Ectodermal cell (in vitro differentiated cells): ENCODE measurements at regions not wholly inside any gene's neighbourhood (a gene's known extent, or its start where the extent isn't known, plus 50 kb on each side); places are given as distances from the start of the nearest gene placed in this dataset.

ENCODE experiments used
- H3K27ac ChIP-seq: 2 replicates; pipeline ENCODE4 v1.7.0; 2013; ENCODE audit warnings: mild to moderate bottlenecking, low read depth, low read length; ENCODE audit not compliant: insufficient read depth, poor library complexity, severe bottlenecking
- H3K27me3 ChIP-seq: 2 replicates; pipeline ENCODE4 v1.7.0; 2013; ENCODE audit warnings: mild to moderate bottlenecking, low read length; ENCODE audit not compliant: insufficient read depth, control insufficient read depth, poor library complexity, severe bottlenecking
- H3K36me3 ChIP-seq: one replicate; pipeline ENCODE4 v1.7.0; 2013; ENCODE audit warnings: low read length; ENCODE audit not compliant: control insufficient read depth, insufficient read depth
- H3K4me1 ChIP-seq: one replicate; pipeline ENCODE4 v1.7.0; 2013; ENCODE audit warnings: low read length; ENCODE audit not compliant: control insufficient read depth, insufficient read depth
- H3K4me3 ChIP-seq: 2 replicates; pipeline ENCODE4 v1.7.0; 2013; ENCODE audit warnings: low read depth, low read length, control low read depth; ENCODE audit not compliant: insufficient read depth
- H3K9me3 ChIP-seq: 2 replicates; pipeline ENCODE4 v1.7.0; 2013; ENCODE audit warnings: mild to moderate bottlenecking, low read length, moderate library complexity; ENCODE audit not compliant: control insufficient read depth
- WGBS, 2 experiments: methylation state at CpG; one replicate each; pipeline ENCODE4 v1.1.7; 2013; ENCODE audit warnings: missing lambda C conversion rate in 2 of 2; 5-methylcytosine and 5-hydroxymethylcytosine counted together

DNA sequence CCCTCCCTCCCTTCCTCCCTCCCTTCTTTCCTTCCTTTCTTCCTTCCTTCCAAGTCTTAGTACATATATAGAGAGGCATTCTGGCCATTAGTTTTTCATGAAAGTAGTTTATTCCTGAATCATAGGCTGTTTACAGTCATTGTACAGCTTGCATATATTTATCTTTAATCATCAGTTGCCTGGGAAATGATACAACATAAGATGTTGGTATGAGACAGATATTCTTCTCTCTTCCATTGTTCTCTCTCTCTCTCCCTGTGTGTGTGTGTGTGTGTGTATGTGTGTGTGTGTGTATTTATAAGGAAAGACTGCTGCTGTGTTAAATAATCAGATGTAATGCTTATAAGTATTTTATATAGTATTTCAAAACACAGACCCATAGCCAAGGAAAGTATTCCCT lies 289.8 kb upstream of the UBE2E3 start:
- Histone ChIP-seq H3K27ac (no peak overlapping the region), H3K27me3 (no peaks in the 10 kb centered on the region), H3K4me3 (no peak overlapping the region), H3K4me1 (no peaks in the 10 kb centered on the region), H3K36me3 (no peaks in the 10 kb centered on the region), H3K9me3 (no peaks in the 10 kb centered on the region)

DNA sequence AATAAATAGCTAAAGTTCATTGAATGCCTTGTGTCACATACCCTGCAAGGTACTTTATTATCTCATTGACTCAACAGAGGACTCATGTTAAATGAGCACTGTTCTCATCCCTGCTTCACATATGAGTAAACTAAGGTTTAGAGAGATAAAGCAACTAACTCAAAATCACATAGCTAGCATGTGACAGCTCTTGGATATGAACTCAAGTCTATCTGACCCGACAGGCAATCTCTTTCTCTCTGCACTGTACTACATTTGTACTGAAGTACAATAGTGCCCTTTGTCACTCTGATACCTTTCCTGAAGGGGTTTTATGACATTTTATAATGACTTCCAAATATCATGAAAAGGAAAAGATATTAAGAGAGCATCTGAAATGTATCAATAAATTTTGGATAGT lies 297.5 kb upstream of the UBE2E3 start:
- no peaks in the 10 kb centered on the region for H3K36me3 ChIP-seq
- no peak overlapping the region for H3K4me3 ChIP-seq
- H3K27ac ChIP-seq = no peak overlapping the region
- peaks cover 9% of the 10 kb centered on the region for H3K4me1 ChIP-seq
- H3K27me3 ChIP-seq = no peaks in the 10 kb centered on the region
- no peaks in the 10 kb centered on the region for H3K9me3 ChIP-seq
- WGBS, 2 experiments = 91 to 100% methylated on average over 1 of the region's 1 CpG

DNA sequence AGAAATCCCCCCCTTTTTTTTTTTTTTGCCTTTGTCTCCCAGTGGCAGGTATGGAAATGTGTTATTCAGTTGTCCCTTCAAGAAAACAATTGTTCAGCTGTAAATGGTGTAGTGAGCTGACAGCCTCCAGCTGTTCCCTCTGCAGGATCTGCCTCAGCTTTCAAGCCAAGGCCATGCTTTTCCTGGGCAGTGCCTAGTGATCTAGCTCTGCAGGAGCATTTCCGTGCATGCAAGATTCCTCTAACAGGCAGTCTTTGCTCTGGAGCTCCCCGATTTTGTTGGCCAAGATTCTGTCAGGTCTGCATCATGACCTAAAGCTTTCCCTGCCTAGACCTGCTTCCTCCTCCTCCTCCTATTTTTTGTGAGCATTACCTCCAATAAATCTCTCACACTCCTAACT lies 300.7 kb upstream of the UBE2E3 start:
- WGBS, 2 experiments = 0 to 3% methylated on average over 2 of the region's 2 CpGs
- H3K27me3 ChIP-seq = no peaks in the 10 kb centered on the region
- H3K27ac ChIP-seq = no peak overlapping the region
- no peaks in the 10 kb centered on the region for H3K36me3 ChIP-seq
- no peak overlapping the region for H3K4me3 ChIP-seq
- H3K4me1 ChIP-seq = peaks cover 9% of the 10 kb centered on the region
- H3K9me3 ChIP-seq = no peaks in the 10 kb centered on the region

DNA sequence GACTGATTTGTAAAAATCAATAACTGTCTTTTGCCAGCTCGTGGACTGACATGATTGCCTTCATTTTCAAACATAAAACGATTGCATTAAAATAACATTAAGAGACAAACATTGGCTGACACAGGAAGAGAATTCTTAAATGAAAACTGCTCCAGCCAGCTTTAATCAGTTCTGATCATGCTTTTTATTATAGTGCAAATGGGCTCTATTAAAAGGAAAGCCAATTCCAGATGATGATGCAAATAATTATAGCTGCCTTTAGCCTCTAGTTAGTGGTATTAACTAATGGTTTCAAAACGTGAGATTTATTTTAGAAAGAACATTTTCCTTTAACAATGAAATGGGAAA lies 301.8 kb upstream of the UBE2E3 start:
- Histone ChIP-seq H3K27me3 (no peaks in the 10 kb centered on the region), H3K4me3 (no peak overlapping the region), H3K36me3 (no peaks in the 10 kb centered on the region), H3K4me1 (peaks cover 9% of the 10 kb centered on the region), H3K9me3 (no peaks in the 10 kb centered on the region), H3K27ac (no peak overlapping the region)
- WGBS, 2 experiments = 87 to 100% methylated on average over 2 of the region's 3 CpGs

DNA sequence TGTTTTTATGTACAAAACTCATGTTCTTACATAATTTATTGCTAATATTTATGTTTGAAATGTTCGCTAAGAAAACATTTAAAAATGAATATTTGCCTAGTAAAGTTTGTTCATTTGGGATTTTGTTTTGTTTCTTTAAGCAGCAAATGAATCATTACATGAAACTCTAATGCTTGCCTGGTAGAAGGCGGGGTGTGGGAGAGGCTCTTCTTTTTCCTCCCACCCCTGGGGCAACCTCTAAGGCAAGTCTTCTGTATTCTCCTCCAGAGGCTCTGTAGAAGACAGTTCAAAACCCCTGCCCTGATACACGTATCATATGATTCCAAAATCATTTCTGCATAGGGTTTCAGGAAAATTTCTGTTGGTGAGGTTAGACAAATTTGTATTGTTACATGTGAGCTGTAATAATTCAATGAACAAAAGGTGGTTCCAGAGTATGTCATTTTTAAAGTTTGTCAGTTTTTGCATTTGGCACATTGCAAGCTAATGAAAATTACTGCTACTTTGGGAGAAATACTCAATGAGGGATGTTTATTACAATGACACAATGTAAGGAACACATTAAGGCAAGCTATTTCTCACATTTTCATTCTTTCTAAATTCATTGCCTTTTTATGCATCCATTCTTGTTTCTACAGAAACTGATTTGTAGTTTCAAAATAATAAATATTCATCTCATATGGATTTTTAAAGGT lies 302.3 kb upstream of the UBE2E3 start:
- Histone ChIP-seq H3K36me3 (no peaks in the 10 kb centered on the region), H3K4me3 (no peak overlapping the region), H3K27ac (no peak overlapping the region), H3K4me1 (peaks cover 9% of the 10 kb centered on the region), H3K9me3 (no peaks in the 10 kb centered on the region), H3K27me3 (no peaks in the 10 kb centered on the region)
- WGBS, 2 experiments = 78 to 83% methylated on average over 3 of the region's 3 CpGs

DNA sequence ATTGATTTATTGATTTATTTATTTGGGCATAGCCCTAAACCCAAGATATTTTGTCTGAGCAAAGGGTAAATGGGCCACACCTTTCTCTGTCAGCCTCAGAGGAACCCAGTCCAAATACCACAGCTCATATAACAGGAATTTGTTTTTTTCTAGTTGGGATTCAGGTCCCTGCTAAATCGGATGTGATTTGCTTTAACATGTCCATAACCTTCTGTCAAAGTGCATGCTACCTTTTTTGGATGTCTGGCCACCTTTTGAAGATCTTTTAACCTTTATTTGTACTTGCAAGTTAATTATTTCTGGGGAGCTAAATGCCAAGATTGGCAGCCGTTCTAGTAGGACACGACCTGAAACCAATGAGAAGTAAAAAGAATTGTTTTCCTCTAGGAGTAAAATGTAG lies 303.2 kb upstream of the UBE2E3 start:
- no peak overlapping the region for H3K4me3 ChIP-seq
- H3K4me1 ChIP-seq = peaks cover 9% of the 10 kb centered on the region
- H3K9me3 ChIP-seq = no peaks in the 10 kb centered on the region
- H3K27ac ChIP-seq = no peak overlapping the region
- H3K36me3 ChIP-seq = no peaks in the 10 kb centered on the region
- 78 to 92% methylated on average over 3 of the region's 3 CpGs for WGBS, 2 experiments
- H3K27me3 ChIP-seq = no peaks in the 10 kb centered on the region

DNA sequence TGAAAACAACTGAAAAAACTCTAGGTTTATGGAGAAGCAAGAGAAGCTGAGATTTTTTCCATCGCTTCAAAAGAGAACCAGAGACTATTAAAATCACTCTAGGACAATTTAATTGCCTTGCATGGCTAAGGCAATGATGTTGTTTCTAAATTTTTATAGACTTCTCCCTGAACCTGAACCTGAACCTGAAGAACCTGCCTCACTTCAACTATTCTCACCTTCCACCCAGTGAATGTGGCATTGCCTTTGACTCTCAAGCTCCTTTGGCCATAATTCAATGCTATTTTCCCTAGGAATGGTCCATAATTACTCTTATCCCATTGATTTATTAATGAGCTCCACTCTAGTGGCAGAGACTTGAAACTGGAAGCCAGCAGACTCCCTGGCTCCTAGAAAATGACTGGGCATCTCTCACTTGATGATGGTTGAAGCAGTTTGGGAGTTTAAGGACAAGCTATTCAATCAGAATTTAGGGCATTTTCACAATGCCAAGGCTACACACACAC lies 303.8 kb upstream of the UBE2E3 start:
- Histone ChIP-seq H3K4me1 (peaks cover 9% of the 10 kb centered on the region), H3K9me3 (no peaks in the 10 kb centered on the region), H3K4me3 (no peak overlapping the region), H3K27ac (no peak overlapping the region), H3K27me3 (no peaks in the 10 kb centered on the region), H3K36me3 (no peaks in the 10 kb centered on the region)
- WGBS, 2 experiments = 95 to 100% methylated on average over 1 of the region's 1 CpG

DNA sequence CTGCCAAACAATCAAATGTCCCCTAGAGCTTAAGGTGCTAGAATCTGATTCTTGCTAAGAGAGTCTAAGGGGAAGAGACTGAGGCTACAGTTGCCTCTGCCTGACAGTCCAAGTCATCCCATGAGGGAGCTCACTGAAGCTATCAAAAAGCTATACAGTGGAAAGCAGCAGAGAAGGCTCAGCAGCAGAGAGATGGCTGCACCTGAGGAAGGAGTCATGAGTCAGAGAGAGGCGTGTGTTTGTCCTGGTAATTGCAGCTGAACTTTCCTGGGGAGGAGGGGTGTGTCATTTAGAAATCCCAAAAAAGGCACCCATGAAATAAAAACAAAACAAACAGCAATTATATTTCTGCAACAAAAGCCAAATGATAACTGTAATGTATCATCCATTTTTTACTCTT lies 305.2 kb upstream of the UBE2E3 start:
- Histone ChIP-seq H3K4me3 (no peak overlapping the region), H3K27me3 (no peaks in the 10 kb centered on the region), H3K4me1 (peaks cover 9% of the 10 kb centered on the region), H3K36me3 (no peaks in the 10 kb centered on the region), H3K9me3 (no peaks in the 10 kb centered on the region), H3K27ac (no peak overlapping the region)
- 71 to 86% methylated on average over 1 of the region's 1 CpG for WGBS, 2 experiments

DNA sequence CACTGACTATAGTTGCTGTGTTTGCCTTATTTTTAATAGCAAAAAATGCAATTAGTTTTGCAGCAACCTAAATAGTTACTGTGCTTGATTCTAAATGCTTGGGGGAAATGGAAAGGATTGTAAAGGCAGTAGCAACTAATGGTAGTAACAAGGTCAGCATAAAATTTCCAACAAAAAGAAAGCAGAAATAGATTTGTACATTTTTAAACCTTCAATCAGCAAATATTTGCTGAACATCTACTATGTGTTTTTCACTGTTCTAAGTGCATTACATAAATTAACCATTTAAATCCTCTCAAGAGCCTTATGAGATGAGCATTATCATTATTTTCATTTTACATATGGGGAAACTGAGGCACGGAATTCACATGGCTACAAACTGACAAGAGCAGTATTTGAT lies 308.0 kb upstream of the UBE2E3 start:
- Histone ChIP-seq H3K4me3 (no peak overlapping the region), H3K4me1 (no peaks in the 10 kb centered on the region), H3K36me3 (no peaks in the 10 kb centered on the region), H3K27me3 (no peaks in the 10 kb centered on the region), H3K9me3 (no peaks in the 10 kb centered on the region), H3K27ac (no peak overlapping the region)
- 86 to 89% methylated on average over 1 of the region's 1 CpG for WGBS, 2 experiments

DNA sequence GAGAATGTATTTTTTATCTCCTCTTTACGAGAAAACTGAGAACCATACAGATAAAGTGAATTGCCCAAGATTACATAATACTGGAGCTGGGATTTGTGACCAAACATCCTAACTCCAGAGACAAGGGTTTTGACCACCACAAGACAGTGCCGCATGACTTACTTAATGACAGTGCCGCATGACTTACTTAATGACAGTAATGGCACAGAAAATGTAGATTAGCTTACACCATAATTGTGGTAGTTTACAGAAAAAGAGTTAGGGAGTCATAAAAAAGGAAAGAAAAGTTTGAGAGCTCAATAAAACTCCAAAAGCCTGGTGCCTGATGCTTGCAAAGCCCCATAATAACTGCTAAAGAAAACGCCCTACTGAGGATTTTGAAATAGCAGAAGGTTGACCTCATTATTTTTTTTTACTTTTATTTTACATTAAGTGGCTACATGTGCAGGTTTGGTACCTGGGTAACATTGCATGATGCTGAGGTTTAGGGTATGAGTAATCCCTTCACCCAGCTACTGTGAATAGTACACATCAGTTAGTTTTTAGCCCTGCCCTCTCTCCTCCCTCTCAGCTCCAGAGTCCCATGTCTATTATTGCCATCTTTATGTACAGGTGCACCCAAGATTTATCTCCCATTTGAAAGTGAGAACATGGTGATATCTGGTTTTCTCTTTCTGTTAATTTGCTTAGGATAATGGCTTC lies 310.0 kb upstream of the UBE2E3 start:
- H3K27me3 ChIP-seq = no peaks in the 10 kb centered on the region
- H3K4me1 ChIP-seq = no peaks in the 10 kb centered on the region
- H3K4me3 ChIP-seq = no peak overlapping the region
- no peaks in the 10 kb centered on the region for H3K9me3 ChIP-seq
- 88 to 92% methylated on average over 3 to 4 of the region's 4 CpGs for WGBS, 2 experiments
- H3K27ac ChIP-seq = no peak overlapping the region
- no peaks in the 10 kb centered on the region for H3K36me3 ChIP-seq
